GM12874 (cell line): ENCODE measurements at regions not wholly inside any gene's neighbourhood (a gene's known extent, or its start where the extent isn't known, plus 50 kb on each side); places are given as distances from the start of the nearest gene placed in this dataset.

Experiments
- TF ChIP-seq, protein P1 (sequence below): IDR thresholded peaks from 2 replicates; pipeline ENCODE4 v1.5.1; 2011; ENCODE audit warnings: low read depth, mild to moderate bottlenecking, control low read depth, low read length, moderate library complexity; ENCODE audit not compliant: insufficient read depth

DNA sequence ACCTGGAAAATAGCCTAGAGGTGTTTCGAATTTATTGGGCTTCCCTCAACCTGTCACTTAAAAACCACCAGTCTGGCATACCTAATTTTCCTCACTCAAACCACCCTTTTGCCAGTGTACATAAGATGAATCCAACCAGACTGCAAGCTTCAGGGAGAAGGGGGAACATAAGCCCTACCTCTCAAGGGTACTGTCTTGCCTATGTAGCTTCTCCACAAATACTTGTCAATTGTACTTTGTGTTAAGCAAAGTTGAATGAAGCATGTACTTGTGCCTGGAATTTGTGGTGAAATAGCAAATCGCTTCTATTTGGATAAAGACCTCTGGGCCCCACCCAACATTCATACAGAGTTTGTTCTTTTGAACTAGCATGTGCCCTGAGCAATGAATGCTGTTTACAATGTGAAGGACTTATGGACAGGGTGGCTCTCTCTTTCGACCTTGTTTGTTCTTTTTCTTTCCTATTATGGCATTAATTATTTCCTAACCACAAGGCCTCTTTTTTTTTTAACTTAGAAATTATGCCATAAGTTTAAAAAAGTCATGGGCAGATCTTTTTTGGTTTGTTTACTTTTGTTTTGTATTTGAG is 580.2 kb downstream of the EBF1 start:
- TF ChIP-seq, protein P1, sequence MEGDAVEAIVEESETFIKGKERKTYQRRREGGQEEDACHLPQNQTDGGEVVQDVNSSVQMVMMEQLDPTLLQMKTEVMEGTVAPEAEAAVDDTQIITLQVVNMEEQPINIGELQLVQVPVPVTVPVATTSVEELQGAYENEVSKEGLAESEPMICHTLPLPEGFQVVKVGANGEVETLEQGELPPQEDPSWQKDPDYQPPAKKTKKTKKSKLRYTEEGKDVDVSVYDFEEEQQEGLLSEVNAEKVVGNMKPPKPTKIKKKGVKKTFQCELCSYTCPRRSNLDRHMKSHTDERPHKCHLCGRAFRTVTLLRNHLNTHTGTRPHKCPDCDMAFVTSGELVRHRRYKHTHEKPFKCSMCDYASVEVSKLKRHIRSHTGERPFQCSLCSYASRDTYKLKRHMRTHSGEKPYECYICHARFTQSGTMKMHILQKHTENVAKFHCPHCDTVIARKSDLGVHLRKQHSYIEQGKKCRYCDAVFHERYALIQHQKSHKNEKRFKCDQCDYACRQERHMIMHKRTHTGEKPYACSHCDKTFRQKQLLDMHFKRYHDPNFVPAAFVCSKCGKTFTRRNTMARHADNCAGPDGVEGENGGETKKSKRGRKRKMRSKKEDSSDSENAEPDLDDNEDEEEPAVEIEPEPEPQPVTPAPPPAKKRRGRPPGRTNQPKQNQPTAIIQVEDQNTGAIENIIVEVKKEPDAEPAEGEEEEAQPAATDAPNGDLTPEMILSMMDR: no peak

DNA sequence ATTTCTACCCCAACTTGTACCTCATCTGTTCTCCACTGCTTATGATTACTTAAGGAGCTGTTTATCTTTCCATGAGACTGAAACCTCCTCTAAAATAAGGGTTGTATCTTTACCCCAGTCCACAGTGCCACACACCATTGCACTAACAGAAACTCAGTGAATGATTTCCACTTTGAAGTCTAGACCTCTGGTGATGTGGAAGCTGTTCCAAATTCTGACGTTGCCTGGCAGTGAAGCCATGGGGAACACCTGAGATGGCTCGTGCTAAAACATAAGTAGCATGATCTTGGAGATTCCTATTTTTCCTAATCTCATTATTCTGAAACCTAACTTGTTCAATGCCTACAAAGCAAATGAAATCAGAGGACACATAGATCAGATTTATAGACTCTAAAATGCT is 583.2 kb downstream of the EBF1 start:
- TF ChIP-seq, protein P1: no peak

DNA sequence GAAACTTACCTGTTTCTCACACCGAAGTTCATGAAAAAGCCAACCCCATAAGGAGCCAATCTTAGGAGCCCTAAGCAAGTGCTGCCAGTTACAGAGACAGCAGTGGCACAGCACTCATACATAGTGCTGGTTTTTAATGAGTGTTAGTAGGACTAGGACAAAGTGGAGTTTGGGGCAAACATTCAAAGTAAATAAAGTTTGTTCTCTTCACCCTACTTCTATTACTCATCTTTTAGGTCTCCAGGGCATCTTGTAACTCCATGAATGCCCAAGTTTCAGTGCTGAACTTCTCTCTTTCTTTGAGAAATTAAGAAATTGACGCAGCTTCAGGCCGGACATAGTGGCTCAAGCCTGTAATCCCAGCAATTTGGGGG is 584.7 kb downstream of the EBF1 start:
- TF ChIP-seq, protein P1: no peak

DNA sequence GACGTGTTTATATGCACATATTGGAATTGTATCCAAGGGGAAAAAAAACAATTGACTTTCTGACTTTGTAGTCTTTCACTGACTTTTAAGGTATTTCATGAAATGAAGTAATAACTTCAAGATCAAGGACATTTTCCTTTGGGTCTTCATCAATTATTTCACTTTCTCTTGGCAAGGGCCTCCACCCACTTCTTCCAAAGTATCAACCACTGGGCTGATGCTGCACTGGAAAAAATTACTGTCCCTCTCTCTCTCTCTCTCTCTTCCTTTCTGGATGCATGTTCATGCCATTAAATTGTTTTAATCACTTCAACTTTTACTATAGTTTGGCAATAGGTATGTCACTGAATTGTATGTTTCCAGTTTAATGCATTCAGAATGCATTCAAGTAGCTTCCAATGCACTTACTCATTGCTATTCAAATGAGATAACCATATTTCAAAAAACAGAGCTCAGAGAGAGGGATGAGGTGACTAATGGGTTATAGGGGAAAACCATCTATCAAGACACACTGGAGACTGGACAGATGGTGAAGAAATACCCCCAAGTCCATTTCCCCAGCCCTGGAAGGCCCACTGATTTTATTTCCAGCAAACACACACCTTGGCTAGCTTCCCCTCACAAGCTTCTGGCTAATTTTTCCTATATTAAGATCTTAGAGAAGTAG is 585.3 kb downstream of the EBF1 start:
- TF ChIP-seq, protein P1: no peak

DNA sequence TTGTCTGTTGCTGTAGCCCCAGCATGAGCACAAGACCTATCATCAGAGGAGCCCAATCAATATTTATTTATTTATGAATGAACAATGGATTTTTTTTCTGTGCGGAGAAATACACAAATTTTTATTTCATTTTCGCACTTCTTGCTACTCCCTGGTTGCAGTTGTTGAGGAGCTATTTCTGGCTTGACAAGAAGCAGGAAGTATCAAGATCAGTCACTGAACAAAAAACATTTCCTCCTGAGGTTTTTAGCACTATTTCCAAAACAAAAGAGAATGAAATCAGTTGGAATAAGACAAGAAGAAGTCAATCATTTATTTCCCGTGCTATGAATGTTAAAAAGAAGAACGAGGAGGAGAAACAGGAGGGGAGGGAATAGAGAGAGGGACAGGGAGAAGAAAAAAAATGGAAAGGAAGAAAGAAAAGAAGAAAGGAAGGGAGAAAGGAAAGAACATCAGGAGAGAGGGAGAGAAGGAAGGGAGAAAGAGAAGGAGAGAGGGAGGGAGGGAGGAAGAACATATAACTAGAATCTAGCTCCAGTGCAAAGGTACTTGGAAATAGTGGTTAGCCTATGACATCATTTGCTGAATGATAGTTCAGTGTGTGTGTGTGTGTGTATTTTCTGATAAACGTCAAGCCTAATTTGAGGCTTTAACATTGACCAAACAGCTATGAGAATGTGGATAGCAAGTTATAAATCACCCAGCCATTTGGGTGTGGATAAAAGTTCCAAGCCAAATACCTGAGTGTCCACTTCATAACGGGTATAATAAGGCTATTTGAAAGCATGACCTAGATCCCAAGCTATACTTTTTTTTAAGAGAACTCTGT is 586.0 kb downstream of the EBF1 start:
- TF ChIP-seq, protein P1: no peak

DNA sequence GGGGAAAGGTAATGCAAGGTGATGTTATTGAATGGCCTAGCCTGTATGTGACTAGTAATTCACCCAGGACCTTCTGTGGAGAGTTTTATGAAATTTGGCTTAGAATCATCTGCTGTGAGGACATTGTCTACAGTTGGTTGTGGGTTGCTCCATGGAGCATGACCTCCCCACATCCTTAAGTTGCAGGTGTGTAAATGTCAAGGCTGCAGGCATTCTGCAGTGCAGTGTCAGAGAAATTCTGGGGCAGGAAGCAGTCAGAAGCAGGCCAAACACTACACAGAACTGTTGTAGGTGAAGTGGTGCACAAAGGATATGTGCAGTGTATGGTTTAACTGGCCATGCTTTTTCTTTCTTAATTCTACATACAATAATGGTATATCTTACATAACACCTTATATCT is 588.3 kb downstream of the EBF1 start:
- TF ChIP-seq, protein P1: no peak

DNA sequence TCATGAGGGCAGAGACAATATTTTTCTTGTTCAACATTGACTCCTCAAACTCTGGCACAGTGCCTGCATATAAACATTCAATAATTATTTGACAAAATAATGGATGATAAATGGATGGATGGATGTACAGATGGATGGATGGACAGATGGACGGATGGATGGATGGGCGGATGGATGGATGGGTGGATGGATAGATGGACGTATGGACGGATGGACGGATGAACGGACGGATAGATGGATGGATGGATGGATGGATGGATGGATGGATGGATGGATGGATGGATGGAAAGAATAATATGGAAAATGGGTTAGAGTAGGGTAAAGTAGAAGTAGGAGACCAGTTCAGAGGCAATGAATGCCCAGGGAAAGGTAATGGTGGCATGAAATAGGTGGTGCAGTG is 589.2 kb downstream of the EBF1 start:
- TF ChIP-seq, protein P1: no peak
